ENCODE measurements at regions not wholly inside any gene's neighbourhood (a gene's known extent, or its start where the extent isn't known, plus 50 kb on each side); places are given as distances from the start of the nearest gene placed in this dataset.

DNA sequence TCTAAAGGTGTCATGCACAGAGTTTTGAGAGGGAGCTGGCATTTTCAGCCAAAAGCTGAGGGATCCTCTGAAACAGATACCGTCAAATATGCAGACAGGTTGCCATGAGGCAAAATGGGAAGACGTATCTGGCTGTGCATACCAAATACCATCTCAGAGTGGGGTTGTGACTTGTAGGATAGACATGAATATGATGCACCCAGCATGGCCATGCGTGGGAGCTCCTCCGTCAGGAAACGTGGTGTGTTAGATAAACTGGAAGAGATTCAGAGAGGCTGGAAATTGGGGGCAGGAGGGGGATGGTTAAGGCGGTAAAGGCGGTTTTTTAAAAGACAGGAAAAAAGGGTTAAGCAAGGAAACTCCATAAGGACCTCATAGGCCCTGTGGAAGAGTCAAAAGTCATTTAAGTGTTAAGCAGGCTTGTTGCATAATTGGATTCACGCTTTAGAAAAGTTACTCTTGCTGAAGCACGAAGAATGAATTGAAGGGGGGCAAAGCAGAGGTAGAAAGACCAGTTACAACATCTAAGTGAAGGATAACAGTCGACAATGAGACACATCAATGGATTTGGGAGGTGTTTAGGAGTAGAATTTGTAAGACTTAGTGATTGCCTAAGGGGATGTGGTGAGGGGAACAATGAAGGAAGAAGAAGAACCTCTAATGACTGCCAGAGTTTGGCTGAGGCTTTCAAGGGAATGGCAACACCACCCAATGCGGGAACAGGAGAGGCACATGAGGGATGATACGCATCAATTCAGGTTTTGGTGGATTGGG lies 139.6 kb upstream of the CTAGE1 start:
- no peak overlapping the region for H3K27ac ChIP-seq (replicated peaks)
- DNase-seq (ENCODE audit: low read depth in 1 of 2, low spot score in 1 of 2), result peak in 1 of 2 experiments; percentile 59
- TF ChIP-seq, protein P1, sequence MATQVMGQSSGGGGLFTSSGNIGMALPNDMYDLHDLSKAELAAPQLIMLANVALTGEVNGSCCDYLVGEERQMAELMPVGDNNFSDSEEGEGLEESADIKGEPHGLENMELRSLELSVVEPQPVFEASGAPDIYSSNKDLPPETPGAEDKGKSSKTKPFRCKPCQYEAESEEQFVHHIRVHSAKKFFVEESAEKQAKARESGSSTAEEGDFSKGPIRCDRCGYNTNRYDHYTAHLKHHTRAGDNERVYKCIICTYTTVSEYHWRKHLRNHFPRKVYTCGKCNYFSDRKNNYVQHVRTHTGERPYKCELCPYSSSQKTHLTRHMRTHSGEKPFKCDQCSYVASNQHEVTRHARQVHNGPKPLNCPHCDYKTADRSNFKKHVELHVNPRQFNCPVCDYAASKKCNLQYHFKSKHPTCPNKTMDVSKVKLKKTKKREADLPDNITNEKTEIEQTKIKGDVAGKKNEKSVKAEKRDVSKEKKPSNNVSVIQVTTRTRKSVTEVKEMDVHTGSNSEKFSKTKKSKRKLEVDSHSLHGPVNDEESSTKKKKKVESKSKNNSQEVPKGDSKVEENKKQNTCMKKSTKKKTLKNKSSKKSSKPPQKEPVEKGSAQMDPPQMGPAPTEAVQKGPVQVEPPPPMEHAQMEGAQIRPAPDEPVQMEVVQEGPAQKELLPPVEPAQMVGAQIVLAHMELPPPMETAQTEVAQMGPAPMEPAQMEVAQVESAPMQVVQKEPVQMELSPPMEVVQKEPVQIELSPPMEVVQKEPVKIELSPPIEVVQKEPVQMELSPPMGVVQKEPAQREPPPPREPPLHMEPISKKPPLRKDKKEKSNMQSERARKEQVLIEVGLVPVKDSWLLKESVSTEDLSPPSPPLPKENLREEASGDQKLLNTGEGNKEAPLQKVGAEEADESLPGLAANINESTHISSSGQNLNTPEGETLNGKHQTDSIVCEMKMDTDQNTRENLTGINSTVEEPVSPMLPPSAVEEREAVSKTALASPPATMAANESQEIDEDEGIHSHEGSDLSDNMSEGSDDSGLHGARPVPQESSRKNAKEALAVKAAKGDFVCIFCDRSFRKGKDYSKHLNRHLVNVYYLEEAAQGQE (IDR thresholded peaks at IDR 0.05; ENCODE audit: insufficient replicate concordance, low read depth), result no peak
- TF ChIP-seq GABPA (IDR thresholded peaks at IDR 0.05; ENCODE audit: low read depth), result no peak
- TF ChIP-seq SPI1 (IDR thresholded peaks at IDR 0.05; ENCODE audit: borderline replicate concordance, low read depth), result no peak
- TF ChIP-seq POLR2AphosphoS5 (IDR thresholded peaks at IDR 0.05; ENCODE audit: low read depth), result no peak
- TF ChIP-seq, protein P2, sequence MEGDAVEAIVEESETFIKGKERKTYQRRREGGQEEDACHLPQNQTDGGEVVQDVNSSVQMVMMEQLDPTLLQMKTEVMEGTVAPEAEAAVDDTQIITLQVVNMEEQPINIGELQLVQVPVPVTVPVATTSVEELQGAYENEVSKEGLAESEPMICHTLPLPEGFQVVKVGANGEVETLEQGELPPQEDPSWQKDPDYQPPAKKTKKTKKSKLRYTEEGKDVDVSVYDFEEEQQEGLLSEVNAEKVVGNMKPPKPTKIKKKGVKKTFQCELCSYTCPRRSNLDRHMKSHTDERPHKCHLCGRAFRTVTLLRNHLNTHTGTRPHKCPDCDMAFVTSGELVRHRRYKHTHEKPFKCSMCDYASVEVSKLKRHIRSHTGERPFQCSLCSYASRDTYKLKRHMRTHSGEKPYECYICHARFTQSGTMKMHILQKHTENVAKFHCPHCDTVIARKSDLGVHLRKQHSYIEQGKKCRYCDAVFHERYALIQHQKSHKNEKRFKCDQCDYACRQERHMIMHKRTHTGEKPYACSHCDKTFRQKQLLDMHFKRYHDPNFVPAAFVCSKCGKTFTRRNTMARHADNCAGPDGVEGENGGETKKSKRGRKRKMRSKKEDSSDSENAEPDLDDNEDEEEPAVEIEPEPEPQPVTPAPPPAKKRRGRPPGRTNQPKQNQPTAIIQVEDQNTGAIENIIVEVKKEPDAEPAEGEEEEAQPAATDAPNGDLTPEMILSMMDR (IDR thresholded peaks at IDR 0.05; ENCODE audit: insufficient read depth, low read length), result no peak
- no peak overlapping the region for H3K4me3 ChIP-seq (replicated peaks; ENCODE audit: insufficient read depth, low read length)
- peaks cover 14% of the 10 kb centered on the region for H3K27me3 ChIP-seq (ENCODE audit: insufficient read depth, poor library complexity, severe bottlenecking)

DNA sequence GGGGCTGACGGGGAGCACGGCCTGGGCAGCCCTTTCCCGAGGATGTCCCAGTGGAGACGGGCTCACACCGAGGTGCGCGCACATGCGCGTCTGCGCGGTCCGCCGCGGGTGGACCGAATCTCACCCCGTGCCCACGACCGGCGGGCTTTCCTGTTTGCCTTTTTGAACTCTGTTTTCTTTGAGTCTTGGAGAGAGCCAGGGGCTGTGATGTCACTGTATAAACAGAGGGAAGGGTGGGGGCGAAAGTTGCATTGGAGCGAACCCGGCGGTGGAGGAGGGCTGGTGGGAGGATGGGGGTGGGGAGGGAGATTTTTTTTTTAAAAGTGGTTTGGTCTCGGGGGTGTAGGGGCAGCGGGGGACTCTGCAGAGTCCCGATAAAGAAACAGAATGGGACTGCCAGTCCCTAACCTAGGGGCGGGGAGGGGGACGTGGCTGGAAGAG lies 141.2 kb upstream of the CTAGE1 start:
- Histone ChIP-seq H3K4me3 (replicated peaks; ENCODE audit: insufficient read depth, low read length) (no peak overlapping the region), H3K27me3 (ENCODE audit: insufficient read depth, poor library complexity, severe bottlenecking) (peaks cover 27% of the 10 kb centered on the region), H3K27ac (replicated peaks) (no peak overlapping the region)
- TF ChIP-seq POLR2AphosphoS5 (IDR thresholded peaks at IDR 0.05; ENCODE audit: low read depth) (no peak), GABPA (IDR thresholded peaks at IDR 0.05; ENCODE audit: low read depth) (no peak), SPI1 (IDR thresholded peaks at IDR 0.05; ENCODE audit: borderline replicate concordance, low read depth) (no peak)
- TF ChIP-seq, protein P1 (IDR thresholded peaks at IDR 0.05; ENCODE audit: insufficient replicate concordance, low read depth), result no peak
- TF ChIP-seq, protein P2 (IDR thresholded peaks at IDR 0.05; ENCODE audit: insufficient read depth, low read length), result no peak
- DNase-seq (ENCODE audit: low read depth in 1 of 2, low spot score in 1 of 2), result no peak

DNA sequence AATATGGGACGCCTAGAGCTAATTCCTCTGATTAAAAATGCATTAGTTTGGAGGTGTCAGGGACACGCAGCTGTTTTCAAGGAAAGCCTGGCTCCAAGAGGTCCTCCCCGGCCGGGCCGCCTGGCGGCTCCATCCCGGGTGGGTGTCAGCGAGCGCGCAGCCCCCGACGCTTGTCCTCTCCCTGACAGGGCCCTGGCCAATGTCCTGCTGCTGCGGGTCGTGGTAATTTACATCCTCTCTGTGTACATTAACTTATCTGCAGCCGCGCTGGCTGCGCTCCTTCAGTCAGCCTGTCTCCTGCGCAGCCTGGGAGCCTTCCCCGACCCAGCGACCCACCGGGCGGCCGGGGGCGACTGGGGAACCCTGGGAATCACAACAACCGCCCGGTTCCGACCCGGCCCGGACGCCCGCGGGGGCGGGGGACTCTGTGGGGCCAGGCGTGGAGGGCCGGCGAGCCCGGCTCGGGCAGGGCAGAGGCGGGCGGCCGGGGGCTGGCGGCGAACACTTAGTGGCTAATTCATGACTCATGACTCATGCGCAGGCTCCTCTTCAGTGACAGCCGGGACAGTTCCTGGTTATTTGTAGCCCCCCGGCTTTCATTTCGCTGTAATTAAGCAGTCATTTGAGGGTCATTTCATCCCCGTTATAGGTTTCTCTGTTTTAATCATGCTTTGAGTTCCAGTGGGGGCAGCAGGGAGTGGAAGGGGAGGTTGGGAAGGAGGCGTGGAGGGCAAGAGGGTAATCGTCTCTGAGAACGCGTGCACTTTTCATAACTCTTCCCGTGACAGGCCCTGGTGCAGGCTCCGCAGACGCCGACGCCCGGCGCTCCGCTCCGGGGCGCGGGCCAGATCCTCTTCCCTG lies 141.9 kb upstream of the CTAGE1 start:
- TF ChIP-seq, protein P1 (IDR thresholded peaks at IDR 0.05; ENCODE audit: insufficient replicate concordance, low read depth), result no peak
- Histone ChIP-seq H3K27ac (replicated peaks) (no peak overlapping the region), H3K27me3 (ENCODE audit: insufficient read depth, poor library complexity, severe bottlenecking) (peaks cover 28% of the 10 kb centered on the region), H3K4me3 (replicated peaks; ENCODE audit: insufficient read depth, low read length) (peak overlapping the region; percentile 38)
- peak in 1 of 2 experiments; percentile 57 for DNase-seq (ENCODE audit: low read depth in 1 of 2, low spot score in 1 of 2)

Measured in HL-60 (cell line).